ENCODE measurements at regions not wholly inside any gene's neighbourhood (a gene's known extent, or its start where the extent isn't known, plus 50 kb on each side); places are given as distances from the start of the nearest gene placed in this dataset.
A peak's percentile ranks its signal among the peaks of the same experiment; 100 is the strongest.
"Not testable (repeated sequence)": the region's sequence is repeated elsewhere in the genome, so short reads cannot be mapped to it uniquely, and the experiment has no call there.

DNA sequence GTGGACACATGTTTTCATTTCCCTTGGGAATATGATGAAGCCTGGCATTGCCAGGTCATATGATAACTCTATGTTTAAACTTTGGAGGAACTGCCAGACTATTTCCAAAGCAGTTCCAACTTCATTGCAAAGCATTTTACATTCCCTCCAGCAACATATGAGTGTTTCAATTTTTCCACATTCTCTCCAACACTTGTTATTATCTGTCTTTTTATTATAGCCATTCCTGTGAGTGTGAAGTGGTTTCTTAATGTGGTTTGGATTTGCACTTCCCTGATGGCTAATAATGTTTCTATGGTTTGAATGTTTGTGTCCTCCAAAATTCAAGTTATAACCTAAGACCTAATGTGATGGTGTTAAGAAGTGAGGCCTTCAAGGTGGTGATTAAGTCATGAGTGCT, 228.0 kb downstream of the CDRT15L2 start:
- H3K9me3 ChIP-seq (ENCODE audit: control insufficient read depth, insufficient read depth, low read length); H3K4me3 ChIP-seq (ENCODE audit: low read depth, low read length); H3K27ac ChIP-seq (ENCODE audit: low read depth, low read length); H3K36me3 ChIP-seq (ENCODE audit: control insufficient read depth, insufficient read depth, low read length); H3K27me3 ChIP-seq (ENCODE audit: control insufficient read depth, insufficient read depth, low read length); DNase-seq (ENCODE audit: low read depth in 4 of 6, low spot score in 6 of 6); H3K4me1 ChIP-seq (ENCODE audit: control insufficient read depth, insufficient read depth, low read length): not testable (repeated sequence)

DNA sequence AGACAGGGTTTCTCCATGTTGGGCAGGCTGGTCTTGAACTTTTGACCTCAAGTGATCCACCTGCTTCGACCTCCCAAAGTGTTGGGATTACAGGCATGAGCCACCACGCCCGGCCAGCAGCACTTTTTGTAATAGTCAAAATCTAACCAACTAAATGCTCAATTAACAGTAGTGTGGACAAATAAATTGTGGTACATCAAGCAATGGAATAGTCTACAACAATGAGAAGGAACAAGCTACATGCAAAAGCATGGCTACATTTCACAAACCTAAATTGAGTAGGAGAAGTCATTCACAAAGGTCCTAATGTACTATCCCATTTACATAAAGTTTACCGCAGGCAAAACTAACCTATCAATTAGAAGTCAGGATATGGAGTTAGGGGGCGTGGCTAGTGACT, 227.4 kb downstream of the USP22 start:
- not testable (repeated sequence) for H3K27me3 ChIP-seq (ENCODE audit: control insufficient read depth, insufficient read depth, low read length); H3K4me3 ChIP-seq (ENCODE audit: low read depth, low read length); H3K36me3 ChIP-seq (ENCODE audit: control insufficient read depth, insufficient read depth, low read length); H3K27ac ChIP-seq (ENCODE audit: low read depth, low read length); H3K4me1 ChIP-seq (ENCODE audit: control insufficient read depth, insufficient read depth, low read length); DNase-seq (ENCODE audit: low read depth in 4 of 6, low spot score in 6 of 6); H3K9me3 ChIP-seq (ENCODE audit: control insufficient read depth, insufficient read depth, low read length)
- 86% methylated on average over 1 of the region's 5 CpGs for WGBS (ENCODE audit: insufficient coverage)

DNA sequence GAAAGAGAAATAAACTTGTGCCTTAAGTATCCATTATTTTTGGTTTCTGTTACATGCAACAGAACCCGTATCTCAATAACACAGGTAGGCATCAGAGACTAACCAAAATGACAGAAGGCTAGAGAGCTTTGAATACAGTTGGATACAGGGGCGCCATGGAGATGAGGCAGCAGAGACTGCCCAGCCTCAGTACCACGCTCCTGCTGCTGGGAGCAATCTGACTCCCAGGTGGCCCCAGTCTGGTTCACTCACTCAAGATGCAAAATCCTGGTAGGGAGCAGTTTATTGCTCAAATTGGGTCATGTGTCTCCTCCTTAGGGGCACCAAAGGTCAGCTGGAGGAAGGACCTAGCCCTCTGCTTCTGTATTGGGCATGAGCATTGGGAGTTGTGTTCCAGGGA, 218.9 kb downstream of the USP22 start:
- Histone ChIP-seq H3K4me1 (ENCODE audit: control insufficient read depth, insufficient read depth, low read length) (no peaks in the 10 kb centered on the region), H3K27ac (ENCODE audit: low read depth, low read length) (no peak overlapping the region), H3K9me3 (ENCODE audit: control insufficient read depth, insufficient read depth, low read length) (no peaks in the 10 kb centered on the region), H3K27me3 (ENCODE audit: control insufficient read depth, insufficient read depth, low read length) (no peaks in the 10 kb centered on the region), H3K4me3 (ENCODE audit: low read depth, low read length) (no peak overlapping the region), H3K36me3 (ENCODE audit: control insufficient read depth, insufficient read depth, low read length) (no peaks in the 10 kb centered on the region)
- 67% methylated on average over 1 of the region's 3 CpGs for WGBS (ENCODE audit: insufficient coverage)
- DNase-seq (ENCODE audit: low read depth in 4 of 6, low spot score in 6 of 6), result no peak

DNA sequence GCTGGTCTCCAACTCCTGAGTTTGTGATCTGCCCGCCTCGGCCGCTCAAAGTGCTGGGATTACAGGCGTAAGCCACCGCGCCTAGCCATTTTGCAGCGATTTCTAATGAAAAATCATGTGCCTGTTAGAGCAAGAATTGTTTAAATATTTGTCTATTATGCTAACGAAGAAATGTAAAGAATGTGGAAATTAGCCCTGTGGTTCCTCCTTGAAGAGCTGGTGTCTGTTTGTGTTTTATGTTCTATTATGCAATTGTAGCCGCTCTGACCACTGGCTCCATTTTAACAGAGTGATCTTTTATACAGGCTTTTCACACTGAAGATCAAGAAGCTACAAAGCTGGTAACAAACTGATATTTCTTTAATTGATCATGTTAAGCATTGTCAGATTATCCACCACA, 217.3 kb downstream of the USP22 start:
- H3K4me3 ChIP-seq (ENCODE audit: low read depth, low read length), result no peak overlapping the region
- H3K27me3 ChIP-seq (ENCODE audit: control insufficient read depth, insufficient read depth, low read length), result no peaks in the 10 kb centered on the region
- no peaks in the 10 kb centered on the region for H3K4me1 ChIP-seq (ENCODE audit: control insufficient read depth, insufficient read depth, low read length)
- 97% methylated on average over 8 of the region's 9 CpGs for WGBS (ENCODE audit: insufficient coverage)
- no peaks in the 10 kb centered on the region for H3K9me3 ChIP-seq (ENCODE audit: control insufficient read depth, insufficient read depth, low read length)
- H3K36me3 ChIP-seq (ENCODE audit: control insufficient read depth, insufficient read depth, low read length), result no peaks in the 10 kb centered on the region
- DNase-seq (ENCODE audit: low read depth in 4 of 6, low spot score in 6 of 6), result no peak
- no peak overlapping the region for H3K27ac ChIP-seq (ENCODE audit: low read depth, low read length)

DNA sequence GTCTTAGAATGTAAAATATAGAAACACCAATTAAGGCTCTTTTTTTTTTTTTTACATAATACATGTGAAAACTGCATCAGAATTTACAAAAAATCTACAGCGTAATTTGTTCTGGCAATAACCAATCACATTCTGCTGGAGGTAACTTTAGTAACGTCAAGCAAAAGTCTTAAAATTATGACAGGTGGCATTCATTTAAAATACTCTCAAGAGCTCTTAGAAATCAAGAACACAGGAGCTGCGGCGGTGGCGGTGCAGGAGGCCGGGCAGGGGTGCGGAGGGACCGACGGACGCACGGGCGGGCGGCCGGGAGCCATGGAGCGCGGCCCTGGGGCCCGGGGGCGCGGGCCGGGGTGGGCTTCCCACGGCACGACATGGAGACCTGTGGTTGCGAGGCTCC, 202.4 kb downstream of the USP22 start:
- WGBS (ENCODE audit: insufficient coverage), result no CpG with 5 or more reads among the region's 23 CpGs
- DNase-seq (ENCODE audit: low read depth in 4 of 6, low spot score in 6 of 6); H3K9me3 ChIP-seq (ENCODE audit: control insufficient read depth, insufficient read depth, low read length); H3K4me3 ChIP-seq (ENCODE audit: low read depth, low read length); H3K27me3 ChIP-seq (ENCODE audit: control insufficient read depth, insufficient read depth, low read length); H3K4me1 ChIP-seq (ENCODE audit: control insufficient read depth, insufficient read depth, low read length); H3K36me3 ChIP-seq (ENCODE audit: control insufficient read depth, insufficient read depth, low read length); H3K27ac ChIP-seq (ENCODE audit: low read depth, low read length): not testable (repeated sequence)

DNA sequence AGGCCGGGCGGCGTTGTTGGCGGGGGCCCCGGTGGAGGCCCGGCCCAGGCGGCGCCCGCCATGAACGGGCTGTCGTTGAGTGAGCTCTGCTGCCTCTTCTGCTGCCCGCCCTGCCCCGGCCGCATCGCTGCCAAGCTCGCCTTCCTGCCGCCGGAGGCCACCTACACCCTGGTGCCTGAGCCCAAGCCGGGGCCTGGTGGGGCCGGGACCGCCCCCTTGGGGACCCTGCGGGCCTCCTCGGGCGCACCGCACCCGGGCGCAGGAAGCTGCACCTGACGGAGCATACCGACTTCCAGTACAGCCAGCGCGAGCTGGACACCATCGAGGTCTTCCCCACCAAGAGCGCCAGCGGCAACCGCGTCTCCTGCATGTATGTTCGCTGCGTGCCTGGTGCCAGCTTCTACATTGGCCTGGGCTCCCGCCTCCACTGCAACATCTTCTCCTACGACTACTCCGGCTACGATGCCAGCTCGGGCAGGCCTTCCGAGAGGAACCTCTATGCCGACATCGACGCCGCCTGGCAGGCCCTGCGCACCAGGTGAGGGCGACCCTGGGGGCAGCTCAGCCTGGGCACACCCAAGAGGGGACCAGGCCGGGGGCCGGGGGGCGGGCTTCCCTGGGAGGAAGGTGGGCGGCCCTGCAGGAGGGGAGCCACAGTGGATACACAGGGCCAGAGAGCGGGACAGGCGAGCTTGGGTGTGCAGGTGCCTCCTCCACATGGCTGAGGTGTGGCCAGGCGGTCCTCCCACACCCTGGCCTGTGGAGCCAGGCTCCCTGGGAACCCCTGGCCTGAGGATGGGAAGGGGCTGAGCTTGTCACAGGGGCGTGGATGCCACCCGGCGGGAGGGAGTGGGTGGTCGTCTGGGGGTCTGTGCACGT, 201.6 kb downstream of the USP22 start:
- not testable (repeated sequence) for H3K9me3 ChIP-seq (ENCODE audit: control insufficient read depth, insufficient read depth, low read length); H3K36me3 ChIP-seq (ENCODE audit: control insufficient read depth, insufficient read depth, low read length); H3K4me3 ChIP-seq (ENCODE audit: low read depth, low read length); H3K27ac ChIP-seq (ENCODE audit: low read depth, low read length); H3K4me1 ChIP-seq (ENCODE audit: control insufficient read depth, insufficient read depth, low read length); H3K27me3 ChIP-seq (ENCODE audit: control insufficient read depth, insufficient read depth, low read length)
- 28% methylated on average over 47 of the region's 62 CpGs for WGBS (ENCODE audit: insufficient coverage)
- peak in 2 of 6 donors; percentile 11 to 49 for DNase-seq (ENCODE audit: low read depth in 4 of 6, low spot score in 6 of 6)

DNA sequence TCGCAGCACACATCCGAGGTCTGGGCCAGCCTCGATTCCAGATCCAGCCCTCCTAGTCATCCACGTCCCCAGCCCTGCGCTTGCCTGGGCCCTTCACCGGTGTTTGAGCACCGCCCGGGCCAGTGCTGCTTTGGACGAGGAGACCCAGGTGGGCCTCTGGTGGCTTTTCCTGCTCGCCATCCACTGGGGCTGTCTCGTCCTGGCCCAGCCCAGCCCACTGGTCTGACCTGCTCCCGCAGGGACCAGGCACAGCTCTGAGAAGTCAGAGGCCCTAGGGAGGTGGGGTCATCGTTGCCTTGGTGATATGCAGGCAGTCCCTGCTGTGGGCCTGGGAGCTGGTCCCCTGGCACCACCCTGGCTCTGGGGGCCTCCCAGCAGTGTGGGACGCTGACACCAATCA, 200.8 kb downstream of the USP22 start:
- not testable (repeated sequence) for DNase-seq (ENCODE audit: low read depth in 4 of 6, low spot score in 6 of 6); H3K27me3 ChIP-seq (ENCODE audit: control insufficient read depth, insufficient read depth, low read length); H3K4me3 ChIP-seq (ENCODE audit: low read depth, low read length); H3K36me3 ChIP-seq (ENCODE audit: control insufficient read depth, insufficient read depth, low read length); H3K9me3 ChIP-seq (ENCODE audit: control insufficient read depth, insufficient read depth, low read length); H3K27ac ChIP-seq (ENCODE audit: low read depth, low read length); H3K4me1 ChIP-seq (ENCODE audit: control insufficient read depth, insufficient read depth, low read length)
- WGBS (ENCODE audit: insufficient coverage), result 95% methylated on average over 6 of the region's 14 CpGs

DNA sequence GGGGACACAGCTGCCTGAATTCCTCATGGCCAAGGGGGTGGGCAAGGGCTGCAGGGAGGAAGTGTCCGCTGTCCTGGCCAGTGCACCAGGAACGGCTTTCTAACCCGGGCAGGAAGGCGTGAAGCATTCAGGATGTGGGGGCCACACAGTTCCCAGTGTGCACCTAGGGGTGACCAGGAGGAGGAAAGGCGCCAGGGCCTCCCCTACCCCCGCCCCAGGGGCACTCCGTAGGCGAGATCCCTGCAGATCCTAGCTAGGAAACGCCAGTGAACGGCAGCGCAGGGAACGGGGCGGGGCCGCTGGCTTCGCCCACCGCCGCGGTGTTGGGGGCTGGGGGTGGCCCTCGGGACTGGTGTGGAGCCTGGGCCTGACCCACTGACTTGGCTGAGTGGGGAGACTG, 199.6 kb downstream of the USP22 start:
- H3K4me3 ChIP-seq (ENCODE audit: low read depth, low read length); H3K27me3 ChIP-seq (ENCODE audit: control insufficient read depth, insufficient read depth, low read length); DNase-seq (ENCODE audit: low read depth in 4 of 6, low spot score in 6 of 6); H3K4me1 ChIP-seq (ENCODE audit: control insufficient read depth, insufficient read depth, low read length); H3K36me3 ChIP-seq (ENCODE audit: control insufficient read depth, insufficient read depth, low read length); H3K9me3 ChIP-seq (ENCODE audit: control insufficient read depth, insufficient read depth, low read length); H3K27ac ChIP-seq (ENCODE audit: low read depth, low read length): not testable (repeated sequence)
- 38% methylated on average over 15 of the region's 19 CpGs for WGBS (ENCODE audit: insufficient coverage)

DNA sequence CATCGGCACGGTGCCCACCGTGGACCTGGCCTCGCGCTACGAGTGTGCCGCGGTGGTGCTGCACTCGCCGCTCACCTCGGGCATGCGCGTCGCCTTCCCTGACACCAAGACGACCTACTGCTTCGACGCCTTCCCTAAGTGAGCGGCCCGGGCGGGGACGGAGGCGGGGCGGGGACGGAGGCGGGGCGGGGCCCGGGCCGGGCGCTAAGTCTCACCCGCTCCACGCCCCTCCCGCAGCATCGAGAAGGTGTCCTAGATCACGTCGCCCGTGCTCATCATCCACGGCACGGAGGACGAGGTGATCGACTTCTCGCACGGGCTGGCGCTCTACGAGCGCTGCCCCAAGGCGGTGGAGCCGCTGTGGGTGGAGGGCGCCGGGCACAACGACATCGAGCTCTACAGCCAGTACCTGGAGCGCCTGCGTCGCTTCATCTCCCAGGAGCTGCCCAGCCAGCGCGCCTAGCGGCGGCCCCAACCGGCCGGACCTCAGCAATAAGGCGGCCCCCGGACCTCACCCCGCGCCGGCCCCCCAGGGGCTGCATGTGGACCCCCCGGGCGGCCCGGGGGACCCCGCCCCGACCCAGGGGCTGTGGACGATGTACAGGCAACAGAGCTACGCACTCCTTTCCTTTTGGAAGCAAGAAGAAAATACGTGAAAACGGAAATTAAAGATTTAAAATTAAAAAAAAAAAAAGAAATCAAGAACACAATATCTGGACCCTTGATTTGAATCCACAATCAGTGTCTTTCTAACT, 198.8 kb downstream of the USP22 start:
- H3K9me3 ChIP-seq (ENCODE audit: control insufficient read depth, insufficient read depth, low read length); H3K27ac ChIP-seq (ENCODE audit: low read depth, low read length); H3K27me3 ChIP-seq (ENCODE audit: control insufficient read depth, insufficient read depth, low read length); H3K4me1 ChIP-seq (ENCODE audit: control insufficient read depth, insufficient read depth, low read length); H3K4me3 ChIP-seq (ENCODE audit: low read depth, low read length); H3K36me3 ChIP-seq (ENCODE audit: control insufficient read depth, insufficient read depth, low read length): not testable (repeated sequence)
- 0% methylated on average over 33 of the region's 74 CpGs for WGBS (ENCODE audit: insufficient coverage)
- DNase-seq (ENCODE audit: low read depth in 4 of 6, low spot score in 6 of 6), result peak in 2 of 6 donors; percentile 10 to 65

DNA sequence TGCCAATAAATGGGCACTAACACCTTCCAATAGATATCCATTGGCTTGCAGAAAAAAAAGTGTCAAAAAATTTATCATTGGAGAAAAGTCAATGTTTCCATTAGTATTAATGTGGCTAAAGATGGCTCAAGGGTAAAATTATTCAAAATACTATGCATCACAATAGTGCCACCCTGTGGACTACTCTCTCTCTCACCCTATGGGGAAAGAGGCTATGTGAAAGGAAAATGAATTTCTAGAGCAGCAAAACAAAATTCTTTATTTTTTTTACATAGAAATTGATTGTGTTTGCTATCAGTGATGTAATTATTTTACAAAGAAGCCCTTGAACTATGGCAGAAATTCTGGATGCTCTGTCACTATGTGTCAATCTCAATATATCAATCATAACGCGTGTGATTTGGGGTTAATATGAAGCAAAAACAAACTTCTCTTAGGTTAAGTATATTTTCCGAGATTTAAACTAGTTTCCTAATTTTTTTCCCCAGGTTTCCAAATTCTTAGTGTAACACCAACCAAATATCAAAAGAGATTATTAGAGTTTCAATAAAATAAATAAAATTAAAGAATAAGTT, 193.9 kb downstream of the USP22 start:
- H3K4me3 ChIP-seq (ENCODE audit: low read depth, low read length); DNase-seq (ENCODE audit: low read depth in 4 of 6, low spot score in 6 of 6); H3K27ac ChIP-seq (ENCODE audit: low read depth, low read length); H3K36me3 ChIP-seq (ENCODE audit: control insufficient read depth, insufficient read depth, low read length); H3K9me3 ChIP-seq (ENCODE audit: control insufficient read depth, insufficient read depth, low read length): not testable (repeated sequence)
- peaks cover 15% of the 10 kb centered on the region for H3K27me3 ChIP-seq (ENCODE audit: control insufficient read depth, insufficient read depth, low read length)
- peaks cover 13% of the 10 kb centered on the region for H3K4me1 ChIP-seq (ENCODE audit: control insufficient read depth, insufficient read depth, low read length)
- no CpG with 5 or more reads among the region's 3 CpGs for WGBS (ENCODE audit: insufficient coverage)
